ENCODE measurements at regions not wholly inside any gene's neighbourhood (a gene's known extent, or its start where the extent isn't known, plus 50 kb on each side); places are given as distances from the start of the nearest gene placed in this dataset.

DNA sequence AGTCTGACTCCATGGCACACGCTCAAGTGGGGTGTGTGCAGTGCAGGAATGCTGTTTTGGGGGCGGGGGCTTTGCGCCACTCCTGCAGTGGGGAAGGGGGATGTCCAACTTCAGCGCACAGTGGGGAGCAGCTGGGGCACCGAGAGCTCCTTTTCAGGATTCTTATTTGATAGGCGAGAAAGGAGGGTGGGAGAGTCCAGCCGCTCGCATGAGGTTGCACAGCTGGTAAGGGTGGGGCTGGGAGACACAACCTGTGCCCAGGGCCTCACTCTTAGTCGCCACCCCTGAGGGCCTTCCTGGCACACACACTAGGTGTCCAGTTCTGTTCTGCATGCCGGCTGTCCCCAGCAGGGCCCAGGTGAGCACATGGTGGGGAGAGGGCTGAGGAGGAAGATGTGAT is 190.8 kb downstream of the UQCRFS1 start:
- no peak overlapping the region for H2BK120ac ChIP-seq (ENCODE audit: low read depth, low read length, poor library complexity, severe bottlenecking)

More for the DNA sequence above, 190.8 kb downstream of the UQCRFS1 start:
- Histone ChIP-seq H3K27me3 (ENCODE audit: insufficient read depth, low read length) (no peaks in the 10 kb centered on the region), H3K4ac (ENCODE audit: low read depth, low read length) (no peak overlapping the region), H2BK5ac (ENCODE audit: insufficient read length, low read length) (no peak overlapping the region), H3K4me1 (ENCODE audit: insufficient read depth, low read length) (no peaks in the 10 kb centered on the region), H3K79me1 (ENCODE audit: insufficient read depth, low read depth, low read length, poor library complexity, severe bottlenecking) (no peaks in the 10 kb centered on the region), H3K56ac (ENCODE audit: insufficient read length, low read depth, low read length) (no peak overlapping the region), H3T11ph (ENCODE audit: low read length) (no peak overlapping the region), H2AK5ac (ENCODE audit: insufficient read length, low read length) (no peak overlapping the region), H2BK12ac (ENCODE audit: insufficient read length, low read depth, low read length) (no peak overlapping the region), H2BK15ac (ENCODE audit: low read depth, low read length) (no peak overlapping the region), H3K23ac (ENCODE audit: insufficient read length, low read depth, low read length) (no peak overlapping the region), H2BK20ac (ENCODE audit: low read depth, low read length, poor library complexity, severe bottlenecking) (no peak overlapping the region), H3K79me2 (ENCODE audit: insufficient read depth, low read length) (no peaks in the 10 kb centered on the region), H4K5ac (ENCODE audit: insufficient read length, low read depth, low read length) (no peak overlapping the region), H3K18ac (ENCODE audit: insufficient read length, low read depth, low read length) (no peak overlapping the region), H3K9ac (ENCODE audit: extremely low read depth, insufficient read length, low read length) (no peak overlapping the region), H3K4me2 (ENCODE audit: insufficient read depth, insufficient read length, low read length) (no peak overlapping the region), H3K27ac (ENCODE audit: insufficient read length, low read depth, low read length) (no peak overlapping the region), H3K9me3 (ENCODE audit: control insufficient read depth, low read depth, low read length) (no peaks in the 10 kb centered on the region), H2AFZ (ENCODE audit: low read length) (no peak overlapping the region), H4K91ac (ENCODE audit: insufficient read length, low read depth, low read length) (no peak overlapping the region), H4K20me1 (ENCODE audit: control insufficient read depth, insufficient read depth, insufficient read length) (no peaks in the 10 kb centered on the region), H3K23me2 (ENCODE audit: insufficient read length, low read depth, low read length, poor library complexity, severe bottlenecking) (no peaks in the 10 kb centered on the region), H4K8ac (replicated peaks; ENCODE audit: insufficient read length, low read depth, low read length) (no peak overlapping the region), H3K14ac (ENCODE audit: insufficient read depth, low read length) (no peak overlapping the region)
- no peak for DNase-seq
- Mint-ChIP-seq H3K27ac (no peak overlapping the region), H3K9me3 (no peaks in the 10 kb centered on the region), H3K27me3 (ENCODE audit: low read depth) (peaks cover 7% of the 10 kb centered on the region), H3K4me1 (peaks cover 4 to 15% of the 10 kb centered on the region in 2 experiments; a peak in 3 of 4 replicates), H3K36me3 (ENCODE audit: insufficient read depth in 1 of 3, low read depth in 3 of 3) (no peaks in the 10 kb centered on the region), H3K4me3 (no peak overlapping the region)
- no CpG with 5 or more reads among the region's 10 CpGs for WGBS (ENCODE audit: extremely low coverage, insufficient read length, low lambda C conversion rate)
- TF ChIP-seq, protein P1, sequence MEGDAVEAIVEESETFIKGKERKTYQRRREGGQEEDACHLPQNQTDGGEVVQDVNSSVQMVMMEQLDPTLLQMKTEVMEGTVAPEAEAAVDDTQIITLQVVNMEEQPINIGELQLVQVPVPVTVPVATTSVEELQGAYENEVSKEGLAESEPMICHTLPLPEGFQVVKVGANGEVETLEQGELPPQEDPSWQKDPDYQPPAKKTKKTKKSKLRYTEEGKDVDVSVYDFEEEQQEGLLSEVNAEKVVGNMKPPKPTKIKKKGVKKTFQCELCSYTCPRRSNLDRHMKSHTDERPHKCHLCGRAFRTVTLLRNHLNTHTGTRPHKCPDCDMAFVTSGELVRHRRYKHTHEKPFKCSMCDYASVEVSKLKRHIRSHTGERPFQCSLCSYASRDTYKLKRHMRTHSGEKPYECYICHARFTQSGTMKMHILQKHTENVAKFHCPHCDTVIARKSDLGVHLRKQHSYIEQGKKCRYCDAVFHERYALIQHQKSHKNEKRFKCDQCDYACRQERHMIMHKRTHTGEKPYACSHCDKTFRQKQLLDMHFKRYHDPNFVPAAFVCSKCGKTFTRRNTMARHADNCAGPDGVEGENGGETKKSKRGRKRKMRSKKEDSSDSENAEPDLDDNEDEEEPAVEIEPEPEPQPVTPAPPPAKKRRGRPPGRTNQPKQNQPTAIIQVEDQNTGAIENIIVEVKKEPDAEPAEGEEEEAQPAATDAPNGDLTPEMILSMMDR (conservative IDR thresholded peaks at IDR 0.05): no peak
